ENCODE measurements at regions not wholly inside any gene's neighbourhood (a gene's known extent, or its start where the extent isn't known, plus 50 kb on each side); places are given as distances from the start of the nearest gene placed in this dataset.

- WGBS, 2 donors = 85 to 94% methylated on average over 2 of the region's 2 CpGs
- H3K4me3 ChIP-seq = no peak overlapping the region
- ATAC-seq = no peak
- no peaks in the 10 kb centered on the region for H3K27me3 ChIP-seq
- H3K4me1 ChIP-seq = peaks cover 0 to 10% (median 0%) of the 10 kb centered on the region in 9 donors
- no peaks in the 10 kb centered on the region for H3K36me3 ChIP-seq
- H3K9me3 ChIP-seq = no peaks in the 10 kb centered on the region
- no peak for DNase-seq
- no peak overlapping the region for H3K27ac ChIP-seq
- TF ChIP-seq, protein P1, sequence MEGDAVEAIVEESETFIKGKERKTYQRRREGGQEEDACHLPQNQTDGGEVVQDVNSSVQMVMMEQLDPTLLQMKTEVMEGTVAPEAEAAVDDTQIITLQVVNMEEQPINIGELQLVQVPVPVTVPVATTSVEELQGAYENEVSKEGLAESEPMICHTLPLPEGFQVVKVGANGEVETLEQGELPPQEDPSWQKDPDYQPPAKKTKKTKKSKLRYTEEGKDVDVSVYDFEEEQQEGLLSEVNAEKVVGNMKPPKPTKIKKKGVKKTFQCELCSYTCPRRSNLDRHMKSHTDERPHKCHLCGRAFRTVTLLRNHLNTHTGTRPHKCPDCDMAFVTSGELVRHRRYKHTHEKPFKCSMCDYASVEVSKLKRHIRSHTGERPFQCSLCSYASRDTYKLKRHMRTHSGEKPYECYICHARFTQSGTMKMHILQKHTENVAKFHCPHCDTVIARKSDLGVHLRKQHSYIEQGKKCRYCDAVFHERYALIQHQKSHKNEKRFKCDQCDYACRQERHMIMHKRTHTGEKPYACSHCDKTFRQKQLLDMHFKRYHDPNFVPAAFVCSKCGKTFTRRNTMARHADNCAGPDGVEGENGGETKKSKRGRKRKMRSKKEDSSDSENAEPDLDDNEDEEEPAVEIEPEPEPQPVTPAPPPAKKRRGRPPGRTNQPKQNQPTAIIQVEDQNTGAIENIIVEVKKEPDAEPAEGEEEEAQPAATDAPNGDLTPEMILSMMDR (IDR thresholded peaks at IDR 0.05) = no peak
- intact Hi-C loops (cut with DNase I) = loop anchor here in 1 of 10 donors (10.0 kb wide), 1 partner anchor 55 kb away; the partner anchor contains the start of gene ALDH1A1
Observed at GRCh38 chr9:73009649-73010288, 56.9 kb upstream of the ALDH1A1 start.

- ATAC-seq (no peak), DNase-seq (no peak)
- intact Hi-C loops (cut with DNase I) = no loop called here
- peaks cover 0 to 10% (median 0%) of the 10 kb centered on the region in 9 donors for H3K4me1 ChIP-seq
- peaks cover 0 to 4% (median 0%) of the 10 kb centered on the region in 7 donors for H3K27me3 ChIP-seq
- H3K27ac ChIP-seq = no peak overlapping the region
- H3K9me3 ChIP-seq = no peaks in the 10 kb centered on the region
- WGBS, 2 donors = 44 to 50% methylated on average over 3 of the region's 3 CpGs
- H3K36me3 ChIP-seq = no peaks in the 10 kb centered on the region
- TF ChIP-seq, protein P1 (IDR thresholded peaks at IDR 0.05) = no peak
- no peak overlapping the region for H3K4me3 ChIP-seq
Observed at GRCh38 chr9:73007966-73008672, 55.3 kb upstream of the ALDH1A1 start.

DNA sequence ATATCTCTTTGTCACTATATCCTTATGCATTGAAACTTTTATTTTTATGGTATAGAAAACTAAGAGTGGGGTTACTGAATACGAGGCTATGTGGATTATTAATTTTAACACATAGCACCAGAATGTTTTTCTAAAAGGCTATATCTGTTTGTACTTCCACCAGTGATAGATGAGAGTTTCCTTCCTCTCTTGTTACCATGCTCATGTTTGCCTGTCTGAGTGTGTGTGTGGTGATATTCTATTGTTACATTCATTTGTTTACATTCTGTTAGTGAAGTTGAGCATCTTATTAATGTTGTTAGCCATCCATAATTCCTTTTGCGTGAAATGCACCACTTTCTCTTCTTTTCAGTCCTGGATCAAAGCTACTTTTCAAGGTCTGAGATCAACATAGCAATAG, 54.1 kb upstream of the ALDH1A1 start:
- peaks cover 0 to 7% (median 0%) of the 10 kb centered on the region in 9 donors for H3K4me1 ChIP-seq
- TF ChIP-seq, protein P1 (IDR thresholded peaks at IDR 0.05) = no peak
- intact Hi-C loops (cut with DNase I) = no loop called here
- 70 to 84% methylated on average over 2 of the region's 2 CpGs for WGBS, 2 donors
- H3K27me3 ChIP-seq = peaks cover 0 to 4% (median 0%) of the 10 kb centered on the region in 7 donors
- no peak for ATAC-seq
- no peaks in the 10 kb centered on the region for H3K9me3 ChIP-seq
- no peak overlapping the region for H3K4me3 ChIP-seq
- DNase-seq = no peak
- H3K27ac ChIP-seq = no peak overlapping the region
- H3K36me3 ChIP-seq = no peaks in the 10 kb centered on the region
